Skeletal muscle satellite cell (primary cell): ENCODE measurements at regions not wholly inside any gene's neighbourhood (a gene's known extent, or its start where the extent isn't known, plus 50 kb on each side); places are given as distances from the start of the nearest gene placed in this dataset.
"Not testable (repeated sequence)": the region's sequence is repeated elsewhere in the genome, so short reads cannot be mapped to it uniquely, and the experiment has no call there.

Experiments used
- H3K27me3 ChIP-seq: 2 replicates; pipeline ENCODE4 v1.7.0; 2013; ENCODE audit warnings: low read length; ENCODE audit not compliant: control insufficient read depth, insufficient read depth
- H3K36me3 ChIP-seq: 2 replicates; pipeline ENCODE4 v1.7.0; 2013; ENCODE audit warnings: mild to moderate bottlenecking, control low read depth, low read length; ENCODE audit not compliant: insufficient read depth
- H3K4me1 ChIP-seq: 2 replicates; pipeline ENCODE4 v1.7.0; 2013; ENCODE audit warnings: low read length; ENCODE audit not compliant: control insufficient read depth, insufficient read depth
- H3K4me2 ChIP-seq: 2 replicates; pipeline ENCODE4 v1.7.0; 2013; ENCODE audit warnings: mild to moderate bottlenecking, low read length
- H3K4me3 ChIP-seq: 2 replicates; pipeline ENCODE4 v1.7.0; 2013; ENCODE audit warnings: low read length
- H3K9ac ChIP-seq: 2 replicates; pipeline ENCODE4 v1.7.0; 2013; ENCODE audit warnings: mild to moderate bottlenecking, low read depth, low read length, moderate library complexity
- H3K9me3 ChIP-seq: replicated peaks from 2 replicates; pipeline ENCODE4 v1.7.0; 2013; ENCODE audit warnings: mild to moderate bottlenecking, control low read depth, low read length

DNA sequence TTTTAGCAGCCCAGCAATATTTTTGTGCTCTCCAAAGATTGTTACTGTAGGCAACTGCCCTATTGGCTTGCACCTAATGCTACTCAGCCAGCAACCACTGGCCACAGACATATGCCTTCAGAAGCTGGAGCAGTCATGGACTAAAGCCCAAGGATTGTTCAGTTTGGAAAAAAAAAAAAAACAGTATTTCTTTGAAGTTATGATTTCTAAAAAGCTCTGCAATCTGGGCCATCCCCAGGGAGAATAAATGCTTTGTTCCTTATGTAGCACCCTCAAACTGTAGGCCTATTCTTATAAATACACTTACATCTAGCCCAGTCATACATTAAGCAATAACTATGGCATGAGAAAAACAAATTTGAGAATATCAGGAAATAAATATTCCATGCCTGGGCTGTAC, 2190.5 kb upstream of the RAG2 start:
- H3K4me1 ChIP-seq = no peaks in the 10 kb centered on the region
- H3K9ac ChIP-seq = no peak overlapping the region
- H3K36me3 ChIP-seq = no peaks in the 10 kb centered on the region
- H3K27me3 ChIP-seq = no peaks in the 10 kb centered on the region
- no peak overlapping the region for H3K4me2 ChIP-seq
- H3K9me3 ChIP-seq = no peaks in the 10 kb centered on the region
- H3K4me3 ChIP-seq = no peak overlapping the region

DNA sequence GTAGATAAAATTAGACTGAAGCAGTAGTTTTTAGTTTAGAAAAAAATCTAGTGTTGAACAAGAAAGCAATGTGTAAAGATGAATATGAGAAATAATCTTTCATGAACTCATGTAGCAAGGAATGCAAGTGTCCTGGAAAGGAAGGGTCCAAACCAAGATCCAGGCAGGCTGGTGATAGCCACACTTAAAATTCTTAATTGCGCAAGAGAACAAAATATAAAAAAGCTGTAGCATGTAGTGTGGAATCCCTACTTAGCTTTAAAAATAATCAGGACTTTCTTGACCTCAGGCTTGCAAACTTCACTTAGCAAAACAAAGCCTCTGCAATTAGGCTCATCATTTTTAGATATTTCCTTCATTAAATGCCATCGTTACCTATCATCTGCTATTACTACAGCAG, 2186.1 kb upstream of the RAG2 start:
- H3K9ac ChIP-seq = no peak overlapping the region
- no peaks in the 10 kb centered on the region for H3K9me3 ChIP-seq
- H3K27me3 ChIP-seq = no peaks in the 10 kb centered on the region
- H3K4me3 ChIP-seq = no peak overlapping the region
- H3K36me3 ChIP-seq = no peaks in the 10 kb centered on the region
- H3K4me2 ChIP-seq = no peak overlapping the region
- no peaks in the 10 kb centered on the region for H3K4me1 ChIP-seq

DNA sequence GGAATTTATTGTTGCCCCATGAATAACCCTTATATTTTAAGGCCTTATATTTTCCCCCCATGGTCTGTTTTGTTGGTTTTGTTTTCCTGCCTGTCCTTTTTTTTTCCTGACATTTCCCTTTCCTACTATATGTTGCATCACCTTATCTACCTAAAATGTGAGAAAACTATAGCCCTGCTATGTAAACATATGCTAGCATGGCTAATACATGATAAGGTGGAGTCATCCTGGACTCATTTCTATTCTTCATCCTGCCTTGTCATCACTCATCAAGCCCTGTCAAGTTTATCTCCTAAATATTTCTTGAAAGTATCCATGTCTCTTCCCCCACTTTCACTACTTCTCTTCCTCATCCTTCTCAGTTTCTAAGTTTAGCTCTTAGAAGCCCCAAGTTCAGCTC, 2168.8 kb upstream of the RAG2 start:
- Histone ChIP-seq H3K9me3 (no peaks in the 10 kb centered on the region), H3K9ac (no peak overlapping the region), H3K27me3 (no peaks in the 10 kb centered on the region), H3K36me3 (no peaks in the 10 kb centered on the region), H3K4me3 (no peak overlapping the region), H3K4me1 (no peaks in the 10 kb centered on the region), H3K4me2 (no peak overlapping the region)

DNA sequence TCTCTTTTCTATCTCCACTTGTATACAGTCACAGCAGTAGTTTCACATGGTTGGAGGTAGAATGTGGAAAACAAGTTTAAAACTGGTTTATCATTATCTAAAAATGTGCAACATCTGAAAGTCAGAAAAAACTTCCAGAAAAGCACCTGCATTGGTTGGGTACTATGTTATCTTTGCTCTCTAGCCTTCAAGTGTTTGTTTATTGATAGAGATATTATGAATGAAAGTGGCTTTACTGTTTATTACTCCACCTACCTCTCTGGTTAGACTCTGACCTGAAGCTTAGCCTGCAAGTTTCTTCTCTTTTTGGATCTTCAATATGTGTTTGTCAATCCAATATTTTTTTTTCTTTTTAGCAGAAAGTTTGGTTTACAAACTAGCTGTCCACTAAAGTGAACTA, 2161.4 kb upstream of the RAG2 start:
- no peak overlapping the region for H3K9ac ChIP-seq
- H3K27me3 ChIP-seq = no peaks in the 10 kb centered on the region
- no peaks in the 10 kb centered on the region for H3K4me1 ChIP-seq
- H3K4me3 ChIP-seq = no peak overlapping the region
- no peak overlapping the region for H3K4me2 ChIP-seq
- no peaks in the 10 kb centered on the region for H3K36me3 ChIP-seq
- H3K9me3 ChIP-seq = no peaks in the 10 kb centered on the region

DNA sequence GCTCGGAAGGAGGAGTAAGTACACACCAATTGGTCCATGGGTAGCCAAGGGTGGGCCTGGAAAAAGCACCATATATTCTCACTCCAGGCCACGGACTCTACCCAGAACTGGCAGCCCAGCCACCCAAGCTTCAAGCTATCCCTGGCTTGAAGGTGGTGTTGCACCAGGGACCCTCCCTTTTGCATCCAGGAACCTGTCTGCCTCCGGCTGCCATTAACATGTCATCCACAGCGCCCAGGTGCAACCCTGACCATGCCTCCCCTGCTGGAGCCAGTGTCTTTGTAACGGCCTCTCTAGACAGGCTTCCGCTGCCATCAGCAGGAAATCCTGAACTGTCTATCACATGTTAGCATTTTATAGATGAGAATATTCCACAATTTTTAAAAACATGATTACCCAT, 2158.5 kb upstream of the RAG2 start:
- Histone ChIP-seq H3K36me3 (no peaks in the 10 kb centered on the region), H3K9ac (no peak overlapping the region), H3K4me1 (no peaks in the 10 kb centered on the region), H3K4me2 (no peak overlapping the region), H3K4me3 (no peak overlapping the region), H3K27me3 (no peaks in the 10 kb centered on the region), H3K9me3 (no peaks in the 10 kb centered on the region)

DNA sequence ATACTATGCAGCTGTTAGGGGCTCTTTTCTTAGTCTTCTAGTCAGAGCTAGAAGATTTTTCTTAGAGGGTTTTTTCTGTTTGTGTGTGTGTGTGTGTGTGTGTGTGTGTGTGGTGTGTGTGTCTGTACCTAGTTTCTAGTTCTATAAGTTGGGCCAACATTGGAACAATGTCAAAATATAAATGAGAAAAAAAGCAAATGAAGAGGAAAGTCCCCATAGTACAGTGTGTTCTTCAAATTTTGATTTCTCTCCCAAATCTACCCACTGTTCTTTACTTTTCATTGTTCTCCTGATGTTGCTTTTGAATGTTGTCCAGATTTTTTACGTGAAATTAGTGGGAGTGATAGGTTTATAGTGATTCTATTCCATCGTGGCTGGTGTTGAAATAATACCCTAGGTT, 2153.4 kb upstream of the RAG2 start:
- H3K4me2 ChIP-seq = no peak overlapping the region
- no peaks in the 10 kb centered on the region for H3K27me3 ChIP-seq
- no peak overlapping the region for H3K9ac ChIP-seq
- no peaks in the 10 kb centered on the region for H3K9me3 ChIP-seq
- no peaks in the 10 kb centered on the region for H3K4me1 ChIP-seq
- no peak overlapping the region for H3K4me3 ChIP-seq
- no peaks in the 10 kb centered on the region for H3K36me3 ChIP-seq

DNA sequence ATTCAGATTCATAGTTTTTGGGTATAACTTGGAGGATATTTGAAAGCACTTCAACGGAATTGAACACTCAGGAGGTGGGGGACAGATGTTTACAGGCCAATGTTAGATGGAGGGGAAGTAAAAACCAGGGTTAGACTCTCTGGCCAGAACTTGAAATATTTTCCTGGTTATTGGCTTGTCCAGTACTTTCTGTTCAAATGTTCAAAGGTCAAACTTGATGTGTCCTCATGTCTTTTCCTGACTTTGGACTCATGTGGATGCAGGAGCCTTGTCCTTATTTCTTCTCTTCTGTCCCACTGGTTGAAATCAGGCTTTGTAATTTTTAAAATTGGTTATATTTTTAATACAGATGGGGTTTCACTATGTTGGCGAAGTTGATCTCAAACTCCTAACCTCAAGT, 2148.5 kb upstream of the RAG2 start:
- not testable (repeated sequence) for H3K9me3 ChIP-seq, H3K4me3 ChIP-seq, H3K36me3 ChIP-seq, H3K4me1 ChIP-seq, H3K27me3 ChIP-seq, H3K9ac ChIP-seq, H3K4me2 ChIP-seq

DNA sequence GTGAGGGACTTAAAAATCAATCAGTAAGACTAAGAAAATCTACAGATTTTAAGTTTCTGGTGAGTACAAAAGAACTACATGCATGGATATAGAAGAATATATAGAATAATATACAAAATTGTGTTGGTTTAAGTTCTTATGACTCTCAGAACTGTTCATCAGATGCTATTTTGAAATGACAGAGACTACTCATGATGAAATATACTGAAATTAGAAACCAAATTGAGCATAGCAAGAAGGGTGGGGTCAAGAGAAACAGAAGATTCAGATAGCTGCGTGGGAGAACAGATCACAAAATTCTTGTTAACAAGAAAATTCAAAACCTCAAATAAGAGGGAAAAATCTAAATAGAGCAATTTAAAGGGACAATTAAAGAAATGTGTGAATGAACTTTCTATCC, 2125.3 kb upstream of the RAG2 start:
- H3K9ac ChIP-seq = no peak overlapping the region
- H3K27me3 ChIP-seq = no peaks in the 10 kb centered on the region
- no peaks in the 10 kb centered on the region for H3K4me1 ChIP-seq
- no peak overlapping the region for H3K4me3 ChIP-seq
- no peaks in the 10 kb centered on the region for H3K36me3 ChIP-seq
- H3K9me3 ChIP-seq = no peaks in the 10 kb centered on the region
- H3K4me2 ChIP-seq = no peak overlapping the region

DNA sequence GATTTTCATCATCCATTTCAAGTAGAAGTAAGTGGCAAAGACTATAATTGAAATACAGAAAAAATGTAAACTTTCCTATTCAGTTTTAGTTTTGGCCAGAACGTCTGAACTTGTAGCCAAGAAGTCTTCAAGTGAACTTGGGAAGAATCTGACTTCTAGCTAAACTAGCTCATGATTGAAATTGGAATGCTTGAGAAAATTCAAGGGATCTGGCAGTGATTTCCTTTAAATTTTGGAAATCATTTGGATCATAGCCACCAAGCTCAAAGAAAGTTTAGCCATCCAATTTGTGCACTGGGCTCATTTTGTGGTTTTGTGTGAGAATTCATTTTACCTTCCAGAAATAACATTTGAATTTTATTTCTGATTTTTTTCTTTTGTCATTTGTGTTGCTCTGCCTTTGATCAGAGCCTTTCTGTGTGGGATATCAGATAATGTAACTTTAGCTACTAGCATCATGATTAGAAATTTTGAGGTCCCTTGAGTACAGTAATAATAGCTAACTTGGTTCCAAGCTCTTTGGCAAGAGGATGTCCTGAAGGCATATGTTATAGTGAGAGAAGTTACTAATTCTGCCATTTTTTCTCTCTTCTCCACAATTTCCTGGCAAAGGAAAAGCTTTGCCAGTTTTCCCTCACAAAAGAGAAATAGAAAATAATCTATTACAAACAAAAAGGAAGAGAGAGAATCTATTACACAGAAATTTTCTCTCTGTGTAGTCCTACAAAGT, 2123.7 kb upstream of the RAG2 start:
- H3K4me2 ChIP-seq = no peak overlapping the region
- no peak overlapping the region for H3K9ac ChIP-seq
- no peaks in the 10 kb centered on the region for H3K4me1 ChIP-seq
- H3K27me3 ChIP-seq = no peaks in the 10 kb centered on the region
- H3K36me3 ChIP-seq = no peaks in the 10 kb centered on the region
- no peaks in the 10 kb centered on the region for H3K9me3 ChIP-seq
- no peak overlapping the region for H3K4me3 ChIP-seq

DNA sequence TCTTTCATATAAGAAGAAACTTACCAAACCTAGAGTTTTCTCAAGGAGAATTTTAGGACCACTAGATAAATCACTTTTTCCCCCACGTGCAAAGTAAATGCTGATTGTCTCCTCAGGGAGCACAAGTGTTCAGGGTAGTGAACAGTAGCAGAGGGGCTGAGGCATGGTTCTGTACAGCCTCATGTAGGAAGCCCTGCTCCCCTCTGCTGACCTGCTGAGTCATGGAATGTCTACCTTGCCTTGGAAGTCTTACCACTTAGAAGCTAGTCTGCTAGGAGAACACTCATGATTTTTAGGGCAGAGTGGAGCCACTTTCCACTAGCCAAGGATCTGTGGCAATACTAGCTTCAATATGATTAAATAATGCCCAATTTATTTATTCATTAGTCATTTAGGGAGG, 2120.6 kb upstream of the RAG2 start:
- Histone ChIP-seq H3K4me2 (no peak overlapping the region), H3K9me3 (no peaks in the 10 kb centered on the region), H3K4me3 (no peak overlapping the region), H3K4me1 (no peaks in the 10 kb centered on the region), H3K27me3 (no peaks in the 10 kb centered on the region), H3K36me3 (no peaks in the 10 kb centered on the region), H3K9ac (no peak overlapping the region)

DNA sequence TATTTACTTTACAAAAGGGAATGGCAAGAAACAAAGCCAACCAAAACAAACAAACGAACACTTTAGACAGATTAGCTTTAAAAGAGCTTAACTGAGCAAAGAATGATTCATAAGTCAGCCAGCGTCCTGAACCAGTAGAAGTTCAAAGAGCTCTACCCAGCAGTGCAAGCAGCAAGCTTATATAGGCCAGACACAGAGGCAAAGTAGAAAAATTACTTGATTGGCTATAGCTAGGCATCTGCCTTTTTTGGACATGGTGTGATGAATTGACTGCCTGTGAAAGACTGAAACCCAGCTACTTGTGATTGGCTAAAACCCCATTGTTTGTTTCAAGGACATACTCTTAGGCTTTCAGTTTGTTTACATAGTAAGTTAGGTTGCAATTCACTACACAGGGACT, 2120.0 kb upstream of the RAG2 start:
- H3K4me2 ChIP-seq = no peak overlapping the region
- H3K27me3 ChIP-seq = no peaks in the 10 kb centered on the region
- H3K9me3 ChIP-seq = no peaks in the 10 kb centered on the region
- no peaks in the 10 kb centered on the region for H3K4me1 ChIP-seq
- H3K36me3 ChIP-seq = no peaks in the 10 kb centered on the region
- H3K9ac ChIP-seq = no peak overlapping the region
- no peak overlapping the region for H3K4me3 ChIP-seq

DNA sequence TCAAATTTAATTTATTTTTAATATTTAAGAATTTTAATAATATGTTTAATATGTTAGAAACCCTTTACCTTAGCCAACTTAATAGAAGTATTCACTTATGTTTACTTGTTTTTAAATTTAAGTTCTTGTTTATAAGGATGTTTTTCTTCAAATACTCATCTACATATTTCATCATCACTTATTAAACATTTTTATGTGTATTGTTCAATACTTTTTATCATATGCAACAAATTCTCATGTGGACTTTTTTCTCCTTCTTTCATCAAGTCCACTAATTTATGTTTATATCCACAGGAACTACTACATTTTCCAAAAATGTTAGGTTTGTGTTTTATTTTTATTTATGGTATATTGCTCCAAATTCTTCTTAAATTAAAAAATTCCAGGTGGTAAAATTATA, 2113.1 kb upstream of the RAG2 start:
- Histone ChIP-seq H3K4me3 (no peak overlapping the region), H3K9me3 (no peaks in the 10 kb centered on the region), H3K36me3 (no peaks in the 10 kb centered on the region), H3K4me2 (no peak overlapping the region), H3K4me1 (no peaks in the 10 kb centered on the region), H3K9ac (no peak overlapping the region), H3K27me3 (no peaks in the 10 kb centered on the region)
